ENCODE measurements at regions not wholly inside any gene's neighbourhood (a gene's known extent, or its start where the extent isn't known, plus 50 kb on each side); places are given as distances from the start of the nearest gene placed in this dataset.
"Not testable (repeated sequence)": the region's sequence is repeated elsewhere in the genome, so short reads cannot be mapped to it uniquely, and the experiment has no call there.

DNA sequence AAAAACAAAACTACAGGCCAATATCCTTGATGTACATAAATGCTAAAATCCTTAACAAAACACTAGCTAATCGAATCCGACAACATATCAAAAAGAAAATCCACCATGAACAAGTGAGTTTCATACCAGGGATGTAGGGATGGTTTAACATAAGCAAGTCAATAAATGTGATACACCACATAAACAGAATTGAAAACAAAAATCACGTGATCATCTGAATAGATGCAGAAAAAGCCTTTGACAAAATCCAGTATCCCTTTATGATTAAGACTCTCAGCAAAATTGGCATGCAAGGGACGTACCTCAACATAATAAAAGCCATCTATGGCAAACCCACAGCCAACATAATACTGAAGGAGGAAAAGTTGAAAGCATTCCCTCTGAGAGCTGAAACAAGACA lies 466.1 kb downstream of the BRINP3 start:
- DNase-seq (ENCODE audit: low spot score) = no peak

DNA sequence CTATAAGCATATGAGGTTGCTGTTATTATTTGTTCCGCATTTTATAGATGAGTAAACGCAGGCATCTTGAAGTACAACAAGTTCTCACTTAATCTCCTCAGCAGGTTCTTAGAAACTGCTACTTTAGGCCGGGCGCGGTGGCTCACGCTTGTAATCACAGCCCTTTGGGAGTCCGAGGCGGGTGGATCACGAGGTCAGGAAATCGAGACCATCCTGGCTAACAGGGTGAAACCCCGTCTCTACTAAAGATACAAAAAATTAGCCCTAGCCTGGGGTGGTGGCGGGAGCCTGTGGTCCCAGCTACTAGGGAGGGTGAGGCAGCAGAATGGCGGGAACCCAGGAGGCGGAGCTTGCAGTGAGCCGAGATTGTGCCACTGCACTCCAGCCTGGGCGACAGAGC lies 458.5 kb downstream of the BRINP3 start:
- not testable (repeated sequence) for DNase-seq (ENCODE audit: low spot score)

DNA sequence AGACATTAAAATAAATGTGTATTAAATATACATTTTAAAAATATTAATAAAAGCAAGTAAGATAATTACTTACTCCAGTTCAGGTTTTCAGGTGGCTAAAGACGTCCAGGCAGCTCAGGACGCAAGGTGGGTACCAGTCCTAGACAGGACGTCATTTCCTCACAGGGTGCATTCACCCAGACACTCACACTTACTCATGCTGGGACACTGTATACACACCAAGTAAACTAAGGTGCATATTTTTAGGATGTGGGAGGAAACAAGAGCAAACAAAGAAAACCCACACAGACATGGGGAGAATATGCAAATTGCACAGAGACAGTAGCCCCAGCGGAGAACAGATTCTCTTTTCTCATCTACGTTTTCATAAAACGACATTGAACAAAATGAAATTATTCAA lies 457.9 kb downstream of the BRINP3 start:
- no peak for DNase-seq (ENCODE audit: low spot score)

DNA sequence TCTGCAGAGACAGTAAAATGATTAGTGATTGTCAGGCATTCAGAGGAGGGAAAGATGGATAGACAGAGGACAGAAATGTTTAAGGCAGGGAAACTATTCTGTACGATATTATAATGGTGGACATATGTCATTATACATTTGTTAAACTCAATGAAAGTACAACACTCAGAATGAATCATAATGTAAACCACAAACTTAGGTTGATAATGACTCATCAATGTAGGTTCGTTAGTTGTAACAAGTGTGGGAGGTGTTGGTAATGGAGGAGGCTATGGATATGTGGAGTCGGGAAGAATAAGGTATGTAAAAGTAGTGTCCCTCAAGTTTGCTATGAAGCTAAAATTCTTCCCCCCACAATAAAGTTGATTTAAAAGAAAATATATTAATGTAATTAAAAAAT lies 455.0 kb downstream of the BRINP3 start:
- no peak for DNase-seq (ENCODE audit: low spot score)

DNA sequence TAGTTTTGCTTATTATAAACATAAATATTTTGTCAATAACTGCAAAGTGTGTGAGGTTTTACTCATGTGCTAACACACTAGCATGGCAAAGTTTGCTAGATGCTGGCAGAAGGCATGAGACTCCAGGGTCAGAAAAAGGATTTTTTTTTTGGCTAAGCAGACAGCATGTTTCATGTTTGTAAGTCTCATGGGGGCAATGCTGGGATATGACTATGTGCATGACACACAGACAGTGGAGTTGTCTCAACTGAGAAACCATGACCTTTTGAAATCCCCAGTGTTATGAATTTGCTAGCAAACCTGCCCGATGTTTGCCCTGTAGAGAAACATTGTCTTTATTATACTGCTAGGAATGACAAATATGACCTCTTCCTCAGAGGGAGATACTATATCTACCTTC lies 448.2 kb downstream of the BRINP3 start:
- DNase-seq (ENCODE audit: low spot score) = no peak

DNA sequence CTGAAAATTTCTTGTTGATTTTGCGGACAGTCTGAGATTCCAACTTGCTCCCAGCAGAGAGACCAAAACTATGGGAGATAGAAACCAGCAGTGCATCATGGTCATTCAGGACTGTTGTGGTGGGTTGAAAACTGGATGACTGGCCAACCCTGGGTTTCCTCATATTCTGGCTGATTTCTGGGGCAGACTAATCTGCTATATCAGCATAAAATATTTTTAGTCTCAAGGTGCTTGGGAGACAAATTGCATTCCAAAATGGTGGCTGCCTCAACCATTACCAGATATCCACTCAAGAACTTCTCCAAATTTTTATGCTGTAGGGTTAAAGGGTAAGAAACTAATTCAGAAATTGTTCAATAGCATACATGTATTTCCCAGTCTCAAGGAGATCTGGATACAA lies 434.0 kb downstream of the BRINP3 start:
- no peak for DNase-seq (ENCODE audit: low spot score)

DNA sequence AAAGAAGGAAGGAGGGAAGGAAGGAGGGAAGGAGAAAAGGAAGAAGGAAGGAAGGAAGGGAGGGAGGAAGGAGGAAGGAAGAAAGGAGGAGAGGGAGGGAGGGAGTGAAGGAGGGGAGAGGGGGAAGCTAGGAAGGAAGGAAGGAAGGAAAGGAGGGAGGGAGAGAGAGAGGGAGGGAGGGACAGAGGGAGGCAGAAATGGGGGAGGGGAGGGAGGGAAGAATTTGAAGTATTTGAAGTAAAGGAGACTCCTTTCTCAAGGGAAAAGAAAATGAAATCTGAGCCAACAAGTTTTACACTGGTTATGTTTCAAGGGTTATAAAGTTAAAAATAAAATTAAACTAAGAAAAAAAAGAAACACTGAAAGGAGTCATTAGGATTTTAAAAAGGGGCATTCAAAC lies 431.4 kb downstream of the BRINP3 start:
- DNase-seq (ENCODE audit: low spot score) = no peak

Data from D341Med (cell line).